OCI-LY1 (cell line): ENCODE measurements at regions not wholly inside any gene's neighbourhood (a gene's known extent, or its start where the extent isn't known, plus 50 kb on each side); places are given as distances from the start of the nearest gene placed in this dataset.

Experiments used
- EZH2 ChIP-seq: fragments of 200-600 bp; sonication (generic), shearing (Covaris generic); IDR thresholded peaks from 2 replicates; pipeline ENCODE4 v1.8.0; 2017; ENCODE audit warnings: borderline replicate concordance, mixed run types, mild to moderate bottlenecking, antibody characterized with exemption, low read length, moderate library complexity, mixed read lengths
- TF ChIP-seq, protein P1 (sequence below): fragments of 200-600 bp; sonication (generic), shearing (Covaris generic); IDR thresholded peaks from 2 replicates; pipeline ENCODE4 v1.5.1; 2017; ENCODE audit warnings: mild to moderate bottlenecking, antibody characterized with exemption, low read length, moderate library complexity, mixed read lengths

- TF ChIP-seq, protein P1, sequence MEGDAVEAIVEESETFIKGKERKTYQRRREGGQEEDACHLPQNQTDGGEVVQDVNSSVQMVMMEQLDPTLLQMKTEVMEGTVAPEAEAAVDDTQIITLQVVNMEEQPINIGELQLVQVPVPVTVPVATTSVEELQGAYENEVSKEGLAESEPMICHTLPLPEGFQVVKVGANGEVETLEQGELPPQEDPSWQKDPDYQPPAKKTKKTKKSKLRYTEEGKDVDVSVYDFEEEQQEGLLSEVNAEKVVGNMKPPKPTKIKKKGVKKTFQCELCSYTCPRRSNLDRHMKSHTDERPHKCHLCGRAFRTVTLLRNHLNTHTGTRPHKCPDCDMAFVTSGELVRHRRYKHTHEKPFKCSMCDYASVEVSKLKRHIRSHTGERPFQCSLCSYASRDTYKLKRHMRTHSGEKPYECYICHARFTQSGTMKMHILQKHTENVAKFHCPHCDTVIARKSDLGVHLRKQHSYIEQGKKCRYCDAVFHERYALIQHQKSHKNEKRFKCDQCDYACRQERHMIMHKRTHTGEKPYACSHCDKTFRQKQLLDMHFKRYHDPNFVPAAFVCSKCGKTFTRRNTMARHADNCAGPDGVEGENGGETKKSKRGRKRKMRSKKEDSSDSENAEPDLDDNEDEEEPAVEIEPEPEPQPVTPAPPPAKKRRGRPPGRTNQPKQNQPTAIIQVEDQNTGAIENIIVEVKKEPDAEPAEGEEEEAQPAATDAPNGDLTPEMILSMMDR = no peak
- TF ChIP-seq EZH2 = no peak
These were observed 82.9 kb upstream of the ATXN1 start for GRCh38 chr6:16844183-16844582.
